Suprapubic skin (tissue), 4 donors: ENCODE measurements at regions not wholly inside any gene's neighbourhood (a gene's known extent, or its start where the extent isn't known, plus 50 kb on each side); places are given as distances from the start of the nearest gene placed in this dataset.

Experiments
- DNase-seq, 2 donors: peaks; one replicate each; pipeline ENCODE4 v3.0.0-alpha.2; 2019; ENCODE audit warnings: low spot score in 2 of 2
- H3K27ac ChIP-seq: fragments of 200-600 bp; sonication (generic); one replicate; pipeline ENCODE4 v1.5.1; 2019
- H3K27me3 ChIP-seq: fragments of 200-600 bp; sonication (generic); one replicate; pipeline ENCODE4 v1.5.1; 2019
- H3K36me3 ChIP-seq: fragments of 200-600 bp; sonication (generic); one replicate; pipeline ENCODE4 v1.5.1; 2019
- H3K4me1 ChIP-seq: fragments of 200-600 bp; sonication (generic); one replicate; pipeline ENCODE4 v1.5.1; 2019
- H3K4me3 ChIP-seq: fragments of 200-600 bp; sonication (generic); one replicate; pipeline ENCODE4 v1.5.1; 2019; ENCODE audit warnings: mild to moderate bottlenecking
- H3K9me3 ChIP-seq: fragments of 200-600 bp; sonication (generic); one replicate; pipeline ENCODE4 v1.5.1; 2019
- EP300 ChIP-seq: sonication (generic); formaldehyde crosslinking; IDR thresholded peaks from one replicate; pipeline ENCODE4 v1.6.1; 2017; ENCODE audit warnings: antibody characterized with exemption
- POLR2A ChIP-seq, 2 donors: fragments of 450-650 bp; IDR thresholded peaks; one replicate each; pipeline ENCODE4 v1.6.1; 2017; ENCODE audit warnings: antibody characterized with exemption in 2 of 2, mild to moderate bottlenecking in 2 of 2, moderate library complexity in 2 of 2
- POLR2AphosphoS5 ChIP-seq, 3 donors: sonication (generic); formaldehyde crosslinking; IDR thresholded peaks; one replicate each; pipeline ENCODE4 v1.6.1; 2017; ENCODE audit warnings: antibody characterized with exemption in 3 of 3
- WGBS: methylation state at CpG from one replicate; pipeline ENCODE4 v1.1.5; 2018; 5-methylcytosine and 5-hydroxymethylcytosine counted together
- TF ChIP-seq, protein P1 (sequence below), 2 donors: fragments of 200-600 bp in 1 of 2; fragments of 450-650 bp in 1 of 2; sonication (generic) in 1 of 2; IDR thresholded peaks; one replicate each; pipeline ENCODE4 v1.5.1; 2016 to 2019; ENCODE audit warnings: antibody characterized with exemption in 2 of 2, mild to moderate bottlenecking in 1 of 2, moderate library complexity in 1 of 2

DNA sequence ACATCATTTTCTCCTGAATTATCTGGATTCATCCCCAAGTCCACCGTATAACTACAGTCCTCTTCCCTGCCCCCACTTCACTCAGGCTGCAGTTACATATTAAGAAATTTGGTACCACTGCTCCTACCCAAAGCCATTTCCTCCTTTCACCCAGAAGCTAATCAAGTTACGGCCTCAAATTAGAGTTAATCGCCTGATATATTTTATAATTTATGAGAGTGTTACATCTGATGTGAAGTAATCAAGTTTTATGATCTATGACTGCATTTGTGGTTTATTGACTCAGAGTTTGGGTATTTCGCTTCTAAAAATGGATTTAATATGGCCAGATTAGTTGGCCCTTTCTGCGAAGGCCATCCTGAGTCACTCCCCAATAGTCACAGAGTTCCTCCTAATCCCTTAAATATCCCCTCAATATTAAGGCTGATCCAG is 223.6 kb upstream of the KIF2A start:
- no peaks in the 10 kb centered on the region for H3K9me3 ChIP-seq

DNA sequence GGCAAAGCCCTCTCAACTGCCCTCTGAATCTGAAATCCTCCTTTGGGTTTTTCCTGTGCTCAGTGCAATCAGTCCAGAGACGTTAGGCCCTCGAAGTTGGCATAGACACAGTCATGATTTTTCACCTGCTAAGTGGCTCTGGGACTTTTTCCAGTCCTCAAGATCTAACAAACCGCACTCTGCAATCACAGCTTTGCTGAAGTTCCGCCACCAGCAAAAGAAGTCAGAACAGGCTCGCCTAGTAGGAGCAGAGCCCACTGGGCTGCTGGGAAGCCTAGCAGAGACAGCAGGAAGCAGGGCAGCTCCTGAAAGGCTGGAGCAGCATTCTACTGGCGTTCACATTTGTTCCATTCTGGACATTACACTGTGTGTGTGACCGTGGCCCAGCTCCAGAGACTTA is 222.8 kb upstream of the KIF2A start:
- DNase-seq = no peak
- Histone ChIP-seq H3K9me3 (no peaks in the 10 kb centered on the region), H3K27ac (no peak overlapping the region), H3K4me3 (no peak overlapping the region), H3K36me3 (no peaks in the 10 kb centered on the region), H3K27me3 (no peaks in the 10 kb centered on the region), H3K4me1 (no peaks in the 10 kb centered on the region)
- whole genome bisulfite sequencing = 75% methylated on average over 7 of the region's 7 CpGs
- TF ChIP-seq, protein P1, sequence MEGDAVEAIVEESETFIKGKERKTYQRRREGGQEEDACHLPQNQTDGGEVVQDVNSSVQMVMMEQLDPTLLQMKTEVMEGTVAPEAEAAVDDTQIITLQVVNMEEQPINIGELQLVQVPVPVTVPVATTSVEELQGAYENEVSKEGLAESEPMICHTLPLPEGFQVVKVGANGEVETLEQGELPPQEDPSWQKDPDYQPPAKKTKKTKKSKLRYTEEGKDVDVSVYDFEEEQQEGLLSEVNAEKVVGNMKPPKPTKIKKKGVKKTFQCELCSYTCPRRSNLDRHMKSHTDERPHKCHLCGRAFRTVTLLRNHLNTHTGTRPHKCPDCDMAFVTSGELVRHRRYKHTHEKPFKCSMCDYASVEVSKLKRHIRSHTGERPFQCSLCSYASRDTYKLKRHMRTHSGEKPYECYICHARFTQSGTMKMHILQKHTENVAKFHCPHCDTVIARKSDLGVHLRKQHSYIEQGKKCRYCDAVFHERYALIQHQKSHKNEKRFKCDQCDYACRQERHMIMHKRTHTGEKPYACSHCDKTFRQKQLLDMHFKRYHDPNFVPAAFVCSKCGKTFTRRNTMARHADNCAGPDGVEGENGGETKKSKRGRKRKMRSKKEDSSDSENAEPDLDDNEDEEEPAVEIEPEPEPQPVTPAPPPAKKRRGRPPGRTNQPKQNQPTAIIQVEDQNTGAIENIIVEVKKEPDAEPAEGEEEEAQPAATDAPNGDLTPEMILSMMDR (IDR thresholded peaks at IDR 0.05) = no peak
- TF ChIP-seq POLR2AphosphoS5 (IDR thresholded peaks at IDR 0.05) (no peak), EP300 (no peak), POLR2A (IDR thresholded peaks at IDR 0.05) (no peak)

More for the DNA sequence above, 223.6 kb upstream of the KIF2A start:
- no peak for TF ChIP-seq EP300
- TF ChIP-seq, protein P1 (IDR thresholded peaks at IDR 0.05) = no peak
- TF ChIP-seq POLR2A (IDR thresholded peaks at IDR 0.05) = no peak
- no peak for TF ChIP-seq POLR2AphosphoS5 (IDR thresholded peaks at IDR 0.05)
- H3K27ac ChIP-seq = no peak overlapping the region
- H3K4me1 ChIP-seq = no peaks in the 10 kb centered on the region
- H3K36me3 ChIP-seq = no peaks in the 10 kb centered on the region
- no peaks in the 10 kb centered on the region for H3K27me3 ChIP-seq
- 56% methylated on average over 5 of the region's 5 CpGs for WGBS
- DNase-seq = no peak
- no peak overlapping the region for H3K4me3 ChIP-seq

DNA sequence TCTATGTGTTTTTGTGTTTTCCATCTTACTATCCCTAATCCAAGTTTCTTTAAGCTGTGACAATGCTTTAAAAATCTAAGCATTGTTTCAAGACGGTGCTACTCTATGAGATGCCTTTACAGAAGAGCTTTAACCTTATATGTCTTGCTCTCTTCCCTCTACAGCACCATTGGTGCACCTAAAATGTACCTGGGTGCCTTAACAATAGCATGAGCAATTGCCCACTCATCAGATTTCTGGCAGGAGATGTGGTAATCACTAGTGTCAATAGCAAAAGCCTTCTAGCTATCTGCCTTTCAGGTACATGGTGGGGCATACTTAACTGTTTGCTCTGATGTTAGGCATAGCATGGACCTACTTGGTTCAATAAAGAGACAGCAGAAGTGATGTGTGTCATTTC is 222.3 kb upstream of the KIF2A start:
- H3K4me3 ChIP-seq = no peak overlapping the region
- H3K36me3 ChIP-seq = no peaks in the 10 kb centered on the region
- TF ChIP-seq POLR2AphosphoS5 (IDR thresholded peaks at IDR 0.05) (no peak), POLR2A (IDR thresholded peaks at IDR 0.05) (no peak), EP300 (no peak)
- TF ChIP-seq, protein P1 (IDR thresholded peaks at IDR 0.05) = no peak
- H3K27me3 ChIP-seq = no peaks in the 10 kb centered on the region
- DNase-seq = no peak
- no peaks in the 10 kb centered on the region for H3K4me1 ChIP-seq
- no peak overlapping the region for H3K27ac ChIP-seq
- 83% methylated on average over 1 of the region's 1 CpG for WGBS
- H3K9me3 ChIP-seq = no peaks in the 10 kb centered on the region

DNA sequence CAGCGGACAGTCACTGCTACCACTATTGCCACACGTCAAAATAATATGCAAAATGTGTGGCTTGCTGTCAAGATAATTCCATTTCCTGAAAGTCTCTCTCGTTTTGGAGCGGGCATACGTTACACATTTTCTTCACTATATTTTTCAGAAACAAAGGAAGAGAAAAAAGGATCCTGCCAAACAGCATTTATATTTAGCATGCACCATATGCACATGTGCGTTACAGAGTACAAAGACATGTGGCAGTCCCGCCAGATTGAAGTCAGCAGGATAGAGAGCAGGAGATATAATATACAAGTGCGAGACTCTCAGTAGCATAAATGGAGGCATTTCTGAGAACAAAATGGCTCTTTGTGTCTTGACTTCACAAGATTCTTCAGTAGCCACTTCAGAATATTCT is 221.6 kb upstream of the KIF2A start:
- Histone ChIP-seq H3K27me3 (no peaks in the 10 kb centered on the region), H3K4me3 (no peak overlapping the region), H3K27ac (no peak overlapping the region), H3K4me1 (no peaks in the 10 kb centered on the region), H3K9me3 (no peaks in the 10 kb centered on the region), H3K36me3 (no peaks in the 10 kb centered on the region)
- no peak for DNase-seq
- WGBS = 81% methylated on average over 8 of the region's 8 CpGs
- no peak for TF ChIP-seq POLR2A (IDR thresholded peaks at IDR 0.05)
- TF ChIP-seq, protein P1 (IDR thresholded peaks at IDR 0.05) = no peak
- TF ChIP-seq EP300 = no peak
- TF ChIP-seq POLR2AphosphoS5 (IDR thresholded peaks at IDR 0.05) = no peak

DNA sequence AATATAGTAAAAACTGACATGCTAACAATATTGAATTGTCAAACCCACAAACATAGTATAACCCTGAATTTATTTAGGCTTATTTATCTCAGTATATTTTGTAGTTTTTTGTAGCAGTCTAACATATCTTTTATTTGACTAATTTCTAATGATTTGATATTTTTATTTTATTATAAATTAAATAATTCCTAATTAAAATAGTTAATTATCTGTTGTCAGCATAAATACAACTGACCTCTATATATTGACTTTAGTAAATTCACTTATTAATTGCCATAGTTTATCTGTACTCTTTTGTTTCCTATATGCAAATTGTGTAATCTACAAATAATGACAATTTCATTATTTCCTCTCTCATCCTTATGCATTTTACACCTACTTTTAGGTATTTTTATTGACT is 215.1 kb upstream of the KIF2A start:
- no peak for DNase-seq
- H3K9me3 ChIP-seq = no peaks in the 10 kb centered on the region
- H3K27me3 ChIP-seq = no peaks in the 10 kb centered on the region
- H3K27ac ChIP-seq = no peak overlapping the region
- TF ChIP-seq POLR2A (IDR thresholded peaks at IDR 0.05) (no peak), EP300 (no peak), POLR2AphosphoS5 (IDR thresholded peaks at IDR 0.05) (no peak)
- TF ChIP-seq, protein P1 (IDR thresholded peaks at IDR 0.05) = no peak
- H3K4me1 ChIP-seq = peaks cover 5% of the 10 kb centered on the region
- H3K36me3 ChIP-seq = no peaks in the 10 kb centered on the region
- no peak overlapping the region for H3K4me3 ChIP-seq
